ENCODE measurements at regions not wholly inside any gene's neighbourhood (a gene's known extent, or its start where the extent isn't known, plus 50 kb on each side); places are given as distances from the start of the nearest gene placed in this dataset.

GRCh38 chr1:191869790-191870312 lies 288.4 kb upstream of the RGS18 start:
- TF ChIP-seq CTCF (IDR thresholded peaks at IDR 0.05; ENCODE audit: insufficient read depth, low read depth, low read length) (no peak), EZH2 (IDR thresholded peaks at IDR 0.05; ENCODE audit: insufficient read depth, low read length) (no peak)
